Caco-2 (cell line): ENCODE measurements at regions not wholly inside any gene's neighbourhood (a gene's known extent, or its start where the extent isn't known, plus 50 kb on each side); places are given as distances from the start of the nearest gene placed in this dataset.

Source experiments
- BruUV-seq: library from RNA; stranded (reverse); fragments of 400-500 nt; replicated peaks from 2 replicates; lab custom pipeline; 2021; lab: Mats Ljungman, UMichigan
- CTCF ChIA-PET: fragments of 300-600 bp; sonication (Branson Sonifier 250); formaldehyde crosslinking; loops from one replicate; lab custom pipeline; 2022; ENCODE audit warnings: antibody characterized with exemption; lab: Charles Lee
- POLR2A ChIA-PET: fragments of 300-600 bp; sonication (Branson Sonifier 250); formaldehyde crosslinking; loops from one replicate; lab custom pipeline; 2022; ENCODE audit warnings: antibody characterized with exemption; lab: Charles Lee
- DNase-seq, 2 experiments: peaks; one replicate each; pipeline versions ENCODE4 v3.0.0 to v3.0.0-alpha.2; 2020 to 2022
- H3K27me3 ChIP-seq: replicated peaks from 2 replicates; pipeline ENCODE4 v1.6.0; 2011; ENCODE audit warnings: low read length; ENCODE audit not compliant: control insufficient read depth, insufficient read depth
- H3K36me3 ChIP-seq: 2 replicates; pipeline ENCODE4 v1.5.1; 2011; ENCODE audit warnings: low read length; ENCODE audit not compliant: control insufficient read depth, insufficient read depth
- H3K4me1 ChIP-seq: fragments of 250-450 bp; sonication (Bioruptor Pico); 2 replicates; pipeline ENCODE4 v1.5.1; 2020; ENCODE audit warnings: mild to moderate bottlenecking
- H3K4me3 ChIP-seq: 2 replicates; pipeline ENCODE4 v1.5.1; 2011; ENCODE audit warnings: low read depth, mild to moderate bottlenecking, control low read depth, low read length
- H3K9me3 ChIP-seq: fragments of 250-450 bp; sonication (Bioruptor Pico); 2 replicates; pipeline ENCODE4 v1.5.1; 2020; ENCODE audit warnings: mild to moderate bottlenecking, moderate library complexity
- H3K27ac Mint-ChIP-seq: one replicate; pipeline ENCODE4 v1.8.0; 2022; ENCODE audit warnings: mixed read lengths; ENCODE audit not compliant: unreplicated experiment
- H3K27me3 Mint-ChIP-seq: one replicate; pipeline ENCODE4 v1.8.0; 2022; ENCODE audit warnings: mixed read lengths; ENCODE audit not compliant: insufficient read depth, unreplicated experiment
- H3K36me3 Mint-ChIP-seq: one replicate; pipeline ENCODE4 v1.8.0; 2022; ENCODE audit warnings: mild to moderate bottlenecking, mixed read lengths; ENCODE audit not compliant: insufficient read depth, unreplicated experiment
- H3K4me1 Mint-ChIP-seq: one replicate; pipeline ENCODE4 v1.8.0; 2022; ENCODE audit warnings: low read depth, mixed read lengths; ENCODE audit not compliant: unreplicated experiment
- H3K4me3 Mint-ChIP-seq: one replicate; pipeline ENCODE4 v1.8.0; 2022; ENCODE audit warnings: mild to moderate bottlenecking, moderate library complexity, mixed read lengths; ENCODE audit not compliant: unreplicated experiment
- H3K9me3 Mint-ChIP-seq: one replicate; pipeline ENCODE4 v1.8.0; 2022; ENCODE audit warnings: mixed read lengths; ENCODE audit not compliant: unreplicated experiment
- intact Hi-C: fragments of 100-400 bp; cut with micrococcal nuclease; formaldehyde crosslinking; loops from one replicate; pipeline ENCODE4 v1.10.0; 2022; ENCODE audit not compliant: unreplicated experiment
- TF ChIP-seq, protein P1 (sequence below), 2 experiments: fragments of 200-600 bp in 1 of 2; IDR thresholded peaks; 1 replicate in 1 of 2; 2 replicates in 1 of 2; pipeline versions ENCODE4 v1.5.1 to v1.8.0; 2011 to 2022; ENCODE audit warnings: antibody characterized with exemption in 1 of 2, control low read depth in 1 of 2, inconsistent platforms in 1 of 2, low read depth in 1 of 2, low read length in 1 of 2, mild to moderate bottlenecking in 1 of 2, moderate library complexity in 1 of 2; ENCODE audit not compliant: insufficient read depth in 1 of 2, severe bottlenecking in 1 of 2, unreplicated experiment in 1 of 2

DNA sequence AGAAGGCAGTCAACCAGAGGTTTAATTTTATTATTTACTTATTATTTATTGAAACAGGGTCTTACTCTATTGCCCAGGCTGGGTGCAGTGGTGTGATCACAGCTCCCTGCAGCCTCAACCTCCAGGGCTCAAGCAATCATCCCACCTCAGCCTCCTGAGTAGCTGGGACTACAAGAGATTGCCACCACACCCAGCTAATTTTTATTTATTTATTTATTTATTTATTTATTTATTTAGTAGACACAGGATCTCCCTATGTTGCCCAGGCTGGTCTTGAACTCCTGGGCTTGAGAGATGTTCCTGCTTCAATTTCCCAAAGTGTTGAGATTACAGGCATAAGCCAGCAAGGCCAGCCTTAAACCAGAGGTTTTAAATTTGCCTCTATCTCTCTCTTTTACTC, 83.1 kb downstream of the RCN1 start:
- CTCF ChIA-PET: no interaction called here
- Mint-ChIP-seq H3K27me3 (peaks cover 28% of the 10 kb centered on the region), H3K27ac (no peak overlapping the region), H3K4me3 (no peak overlapping the region), H3K4me1 (no peaks in the 10 kb centered on the region), H3K9me3 (no peaks in the 10 kb centered on the region), H3K36me3 (no peaks in the 10 kb centered on the region)
- no peaks in the 10 kb centered on the region; the same call in 1 of the 2 replicates for H3K27me3 ChIP-seq
- intact Hi-C loops: loop anchor here (1.0 to 2.0 kb wide), 4 partner anchors 59 to 1067 kb away; no protein-coding TSS in a partner anchor
- H3K4me1 ChIP-seq: no peaks in the 10 kb centered on the region
- POLR2A ChIA-PET: no interaction called here
- H3K36me3 ChIP-seq: no peaks in the 10 kb centered on the region
- no TSS peak for BruUV-seq
- no peak for DNase-seq
- H3K4me3 ChIP-seq: no peak overlapping the region
- no peaks in the 10 kb centered on the region for H3K9me3 ChIP-seq
- TF ChIP-seq, protein P1, sequence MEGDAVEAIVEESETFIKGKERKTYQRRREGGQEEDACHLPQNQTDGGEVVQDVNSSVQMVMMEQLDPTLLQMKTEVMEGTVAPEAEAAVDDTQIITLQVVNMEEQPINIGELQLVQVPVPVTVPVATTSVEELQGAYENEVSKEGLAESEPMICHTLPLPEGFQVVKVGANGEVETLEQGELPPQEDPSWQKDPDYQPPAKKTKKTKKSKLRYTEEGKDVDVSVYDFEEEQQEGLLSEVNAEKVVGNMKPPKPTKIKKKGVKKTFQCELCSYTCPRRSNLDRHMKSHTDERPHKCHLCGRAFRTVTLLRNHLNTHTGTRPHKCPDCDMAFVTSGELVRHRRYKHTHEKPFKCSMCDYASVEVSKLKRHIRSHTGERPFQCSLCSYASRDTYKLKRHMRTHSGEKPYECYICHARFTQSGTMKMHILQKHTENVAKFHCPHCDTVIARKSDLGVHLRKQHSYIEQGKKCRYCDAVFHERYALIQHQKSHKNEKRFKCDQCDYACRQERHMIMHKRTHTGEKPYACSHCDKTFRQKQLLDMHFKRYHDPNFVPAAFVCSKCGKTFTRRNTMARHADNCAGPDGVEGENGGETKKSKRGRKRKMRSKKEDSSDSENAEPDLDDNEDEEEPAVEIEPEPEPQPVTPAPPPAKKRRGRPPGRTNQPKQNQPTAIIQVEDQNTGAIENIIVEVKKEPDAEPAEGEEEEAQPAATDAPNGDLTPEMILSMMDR (IDR thresholded peaks at IDR 0.05; ENCODE audit: insufficient read depth in 1 of 2, low read depth in 1 of 2, low read length in 1 of 2, severe bottlenecking in 1 of 2, unreplicated experiment in 1 of 2): no peak

DNA sequence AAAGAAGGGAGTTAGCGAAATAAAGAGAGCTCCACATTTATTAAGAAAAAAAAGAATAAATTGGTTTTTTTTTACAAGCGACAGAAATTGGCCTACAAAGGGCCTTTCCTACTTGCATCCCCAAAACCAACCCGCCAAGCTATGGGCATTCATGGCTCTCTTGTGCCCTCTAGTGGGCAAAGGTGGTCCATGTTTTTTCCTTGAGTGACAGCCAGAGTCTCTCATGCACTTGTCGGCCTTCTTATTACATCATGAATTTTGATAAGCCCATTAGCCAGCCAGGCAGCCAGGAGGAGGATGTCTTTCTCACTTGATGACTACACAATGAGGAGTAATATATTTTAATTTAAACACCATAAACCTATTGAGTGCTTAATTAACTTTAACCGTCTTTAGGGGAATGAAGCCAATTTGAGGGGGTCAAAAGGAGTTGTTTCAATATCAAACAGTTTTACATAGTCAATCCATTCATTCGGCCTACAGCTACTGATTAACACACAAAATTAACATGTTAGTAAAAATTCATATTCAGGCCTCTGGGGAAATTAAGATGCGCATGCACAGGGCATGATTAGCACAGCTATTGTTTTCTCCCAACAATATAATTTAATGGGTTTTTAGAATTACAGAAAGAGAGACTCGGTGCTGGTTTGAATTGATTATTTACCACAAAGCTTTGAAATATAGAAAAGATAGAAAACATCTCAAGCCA, 85.5 kb downstream of the RCN1 start:
- Histone ChIP-seq H3K27me3 (no peaks in the 10 kb centered on the region), H3K9me3 (no peaks in the 10 kb centered on the region), H3K4me3 (no peak overlapping the region), H3K4me1 (no peaks in the 10 kb centered on the region), H3K36me3 (no peaks in the 10 kb centered on the region)
- no peak overlapping the region for H3K4me3 Mint-ChIP-seq
- CTCF ChIA-PET: interaction anchor here (0.6 to 2.4 kb wide), 8 partner anchors 16 to 1069 kb away, joined by 3 to 35 read pairs (median 4); no protein-coding TSS in a partner anchor
- H3K27ac Mint-ChIP-seq: no peak overlapping the region
- H3K9me3 Mint-ChIP-seq: no peaks in the 10 kb centered on the region
- no peaks in the 10 kb centered on the region for H3K4me1 Mint-ChIP-seq
- TF ChIP-seq, protein P1 (IDR thresholded peaks at IDR 0.05; ENCODE audit: insufficient read depth in 1 of 2, low read depth in 1 of 2, low read length in 1 of 2, severe bottlenecking in 1 of 2, unreplicated experiment in 1 of 2): peak; percentile 87
- POLR2A ChIA-PET: interaction anchor here (0.5 kb wide), 1 partner anchor 15 kb away, joined by 4 read pairs; no protein-coding TSS in a partner anchor
- H3K27me3 Mint-ChIP-seq: peaks cover 20% of the 10 kb centered on the region
- H3K36me3 Mint-ChIP-seq: no peaks in the 10 kb centered on the region
- intact Hi-C loops: loop anchor here (1.0 to 5.0 kb wide), 4 partner anchors 56 to 940 kb away; no protein-coding TSS in a partner anchor
- DNase-seq: peak; percentile 81 to 88
- no TSS peak for BruUV-seq

DNA sequence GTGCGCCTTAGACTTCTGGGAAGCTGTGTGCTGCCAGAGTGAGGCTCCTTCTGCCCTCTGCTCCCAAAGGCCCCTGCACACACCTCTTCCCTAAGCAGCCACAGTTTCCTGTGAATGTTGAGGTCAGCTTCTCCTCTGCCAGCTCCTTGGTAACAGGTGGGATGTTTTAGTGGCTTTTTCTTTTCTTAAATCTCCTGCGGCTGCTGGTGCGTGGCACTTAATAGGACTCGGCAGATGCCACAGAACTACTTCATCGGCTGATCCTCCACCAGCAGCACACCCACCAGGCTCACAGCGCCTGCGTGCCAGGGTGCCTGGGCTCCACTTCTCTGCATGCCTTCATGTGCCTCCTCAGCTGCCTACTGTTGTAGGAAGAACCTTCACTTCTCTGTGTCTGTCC, 87.8 kb downstream of the RCN1 start:
- H3K4me1 ChIP-seq: no peaks in the 10 kb centered on the region
- no peaks in the 10 kb centered on the region for H3K9me3 ChIP-seq
- Mint-ChIP-seq H3K27ac (no peak overlapping the region), H3K9me3 (no peaks in the 10 kb centered on the region), H3K36me3 (no peaks in the 10 kb centered on the region), H3K27me3 (peaks cover 18% of the 10 kb centered on the region), H3K4me1 (no peaks in the 10 kb centered on the region), H3K4me3 (no peak overlapping the region)
- TF ChIP-seq, protein P1 (IDR thresholded peaks at IDR 0.05; ENCODE audit: insufficient read depth in 1 of 2, low read depth in 1 of 2, low read length in 1 of 2, severe bottlenecking in 1 of 2, unreplicated experiment in 1 of 2): no peak
- no peaks in the 10 kb centered on the region for H3K27me3 ChIP-seq
- no TSS peak for BruUV-seq
- intact Hi-C loops: loop anchor here (5.0 kb wide), 1 partner anchor 119 kb away; no protein-coding TSS in a partner anchor
- H3K4me3 ChIP-seq: no peak overlapping the region
- CTCF ChIA-PET: interaction anchor here (1.0 kb wide), 1 partner anchor 172 kb away, joined by 3 read pairs; no protein-coding TSS in a partner anchor
- DNase-seq: no peak
- POLR2A ChIA-PET: no interaction called here
- H3K36me3 ChIP-seq: no peaks in the 10 kb centered on the region
